HL-60 (cell line): ENCODE measurements at regions not wholly inside any gene's neighbourhood (a gene's known extent, or its start where the extent isn't known, plus 50 kb on each side); places are given as distances from the start of the nearest gene placed in this dataset.

ENCODE experiments used
- CTCF ChIP-seq: IDR thresholded peaks from one replicate; pipeline ENCODE4 v1.5.1; 2011; ENCODE audit warnings: low read length, control low read depth, inconsistent platforms; ENCODE audit not compliant: insufficient read depth
- GABPA ChIP-seq: IDR thresholded peaks from 2 replicates; pipeline ENCODE4 v1.6.1; 2012; ENCODE audit warnings: low read depth
- POLR2AphosphoS5 ChIP-seq: IDR thresholded peaks from 2 replicates; pipeline ENCODE4 v1.6.1; 2012; ENCODE audit warnings: low read depth
- REST ChIP-seq: IDR thresholded peaks from 2 replicates; pipeline ENCODE4 v1.6.1; 2012; ENCODE audit warnings: low read depth; ENCODE audit not compliant: insufficient replicate concordance
- SPI1 ChIP-seq: IDR thresholded peaks from 2 replicates; pipeline ENCODE4 v1.6.1; 2012; ENCODE audit warnings: low read depth, mild to moderate bottlenecking, borderline replicate concordance

- TF ChIP-seq CTCF (no peak), REST (no peak), POLR2AphosphoS5 (no peak), GABPA (no peak), SPI1 (no peak)
Measured at GRCh38 chr3:71928212-71928611, 143.3 kb upstream of the PROK2 start.
